Endothelial cell of umbilical vein (primary cell): ENCODE measurements at regions not wholly inside any gene's neighbourhood (a gene's known extent, or its start where the extent isn't known, plus 50 kb on each side); places are given as distances from the start of the nearest gene placed in this dataset.

Experiments used
- BruUV-seq: library from RNA; stranded (reverse); fragments of 400-500 nt; replicated peaks from 2 replicates; lab custom pipeline; 2021; lab: Mats Ljungman, UMichigan
- CTCF ChIA-PET: fragments of 300-600, 350-600 bp; sonication (Branson Sonifier 250); formaldehyde crosslinking; loops from one replicate; lab custom pipeline; 2021; ENCODE audit warnings: antibody characterized with exemption, inconsistent platforms; lab: Charles Lee
- POLR2A ChIA-PET: fragments of 300-600, 350-600 bp; sonication (Branson Sonifier 250); formaldehyde crosslinking; loops from one replicate; lab custom pipeline; 2021; ENCODE audit warnings: antibody characterized with exemption, inconsistent platforms; lab: Charles Lee
- DNase-seq: peaks from one replicate; pipeline ENCODE4 v3.0.0-alpha.2; 2011; ENCODE audit warnings: low read depth, low spot score
- FAIRE-seq: peaks from 2 replicates; lab custom pipeline; 2011; peaks lifted over from hg19 to GRCh38; lab: Jason Lieb, UNC
- H2AFZ ChIP-seq: 2 replicates; pipeline ENCODE4 v1.6.0; 2012; ENCODE audit warnings: low read depth, low read length, control low read depth, inconsistent platforms
- H3K27ac ChIP-seq: 2 replicates; pipeline ENCODE4 v1.5.1; 2011; ENCODE audit warnings: low read depth, mild to moderate bottlenecking, control low read depth, low read length, moderate library complexity; ENCODE audit not compliant: insufficient read depth
- H3K27me3 ChIP-seq, 2 experiments: 2 replicates each; pipeline versions ENCODE4 v1.6.0 to v1.6.1; 2011; ENCODE audit warnings: low read length in 2 of 2, mixed read lengths in 1 of 2; ENCODE audit not compliant: control insufficient read depth in 2 of 2, insufficient read depth in 2 of 2
- H3K36me3 ChIP-seq, 2 experiments: 2 replicates in 1 of 2; 3 replicates in 1 of 2; pipeline ENCODE4 v1.5.1; 2011; ENCODE audit warnings: low read length in 2 of 2, mild to moderate bottlenecking in 1 of 2, moderate library complexity in 1 of 2; ENCODE audit not compliant: control insufficient read depth in 2 of 2, insufficient read depth in 2 of 2; ENCODE audit errors: extremely low read depth in 1 of 2
- H3K4me1 ChIP-seq: 3 replicates; pipeline ENCODE4 v1.5.1; 2011; ENCODE audit warnings: mild to moderate bottlenecking, low read length; ENCODE audit not compliant: control insufficient read depth, insufficient read depth; ENCODE audit errors: extremely low read depth
- H3K4me2 ChIP-seq: 2 replicates; pipeline ENCODE4 v1.6.1; 2011; ENCODE audit warnings: low read length, control low read depth, mixed read lengths; ENCODE audit not compliant: insufficient read depth
- H3K4me3 ChIP-seq, 3 experiments: fragments of 200-600 bp in 1 of 3; sonication (generic), shearing (Covaris generic) in 1 of 3; replicated peaks in 1 of 3; 2 replicates each; pipeline ENCODE4 v1.5.1; 2011 to 2016; ENCODE audit warnings: control low read depth in 3 of 3, low read length in 3 of 3, mild to moderate bottlenecking in 2 of 3, inconsistent platforms in 1 of 3, low read depth in 1 of 3, moderate library complexity in 1 of 3; ENCODE audit not compliant: insufficient read depth in 1 of 3
- H3K79me2 ChIP-seq: 2 replicates; pipeline ENCODE4 v1.6.0; 2012; ENCODE audit warnings: low read length, inconsistent platforms; ENCODE audit not compliant: control insufficient read depth, insufficient read depth
- H3K9ac ChIP-seq: replicated peaks from 2 replicates; pipeline ENCODE3; 2011; ENCODE audit warnings: low read length, control low read depth; ENCODE audit not compliant: insufficient read depth; ENCODE audit errors: extremely low read depth
- H3K9me1 ChIP-seq: replicated peaks from 3 replicates; pipeline ENCODE4 v1.6.0; 2011; ENCODE audit warnings: mild to moderate bottlenecking, low read length; ENCODE audit not compliant: control insufficient read depth, insufficient read depth; ENCODE audit errors: extremely low read depth
- H3K9me3 ChIP-seq: replicated peaks from 2 replicates; pipeline ENCODE4 v1.5.1; 2012; ENCODE audit warnings: low read length, inconsistent platforms; ENCODE audit not compliant: control insufficient read depth, insufficient read depth
- H4K20me1 ChIP-seq: replicated peaks from 2 replicates; pipeline ENCODE3; 2011; ENCODE audit warnings: mild to moderate bottlenecking, low read length; ENCODE audit not compliant: control insufficient read depth, insufficient read depth; ENCODE audit errors: extremely low read depth
- EZH2 ChIP-seq: IDR thresholded peaks from 2 replicates; pipeline ENCODE4 v1.6.1; 2012; ENCODE audit warnings: borderline replicate concordance, low read depth, mild to moderate bottlenecking, moderate library complexity, low read length, inconsistent platforms; ENCODE audit not compliant: severe bottlenecking
- FOS ChIP-seq: IDR thresholded peaks from 2 replicates; pipeline ENCODE4 v1.6.1; 2011; ENCODE audit warnings: mild to moderate bottlenecking, low read length, moderate library complexity, borderline replicate concordance; ENCODE audit not compliant: insufficient read depth
- GATA2 ChIP-seq: IDR thresholded peaks from 2 replicates; pipeline ENCODE4 v1.7.0; 2011; ENCODE audit warnings: low read depth, mild to moderate bottlenecking, moderate library complexity, mixed read lengths, low read length; ENCODE audit not compliant: insufficient read length, insufficient read depth
- JUN ChIP-seq: IDR thresholded peaks from 2 replicates; pipeline ENCODE4 v1.6.1; 2011; ENCODE audit warnings: borderline replicate concordance, low read depth; ENCODE audit not compliant: insufficient read length, insufficient read depth
- MYC ChIP-seq: IDR thresholded peaks from one replicate; pipeline ENCODE4 v1.6.1; 2011; ENCODE audit warnings: mild to moderate bottlenecking, low read depth, low read length
- POLR2A ChIP-seq: IDR thresholded peaks from 2 replicates; pipeline ENCODE4 v1.6.1; 2012; ENCODE audit warnings: low read depth, mild to moderate bottlenecking, control low read depth, low read length
- POLR2AphosphoS5 ChIP-seq: IDR thresholded peaks from 2 replicates; pipeline ENCODE4 v1.6.1; 2012; ENCODE audit warnings: low read depth, mild to moderate bottlenecking, control low read depth, low read length, moderate library complexity; ENCODE audit not compliant: insufficient read depth
- dilution Hi-C: fragments of 300-500 bp; cut with MboI; formaldehyde crosslinking; loops from one replicate; pipeline ENCODE4 v1.15.0; 2019; ENCODE audit warnings: low sequenced_read_pairs; ENCODE audit not compliant: extremely low pct_ligation_motif_present
- intact Hi-C: fragments of 100-400 bp; cut with micrococcal nuclease; formaldehyde crosslinking; loops from one replicate; pipeline ENCODE4 v1.10.0; 2022
- TF ChIP-seq, protein P1 (sequence below): IDR thresholded peaks from 2 replicates; pipeline ENCODE4 v1.6.1; 2011; ENCODE audit not compliant: insufficient read depth, insufficient read length
- TF ChIP-seq, protein P2 (sequence below), 2 donors: IDR thresholded peaks; 1 replicate in 1 of 2; 2 replicates in 1 of 2; pipeline ENCODE4 v1.5.1; 2011; ENCODE audit warnings: low read length in 2 of 2, mild to moderate bottlenecking in 2 of 2, moderate library complexity in 2 of 2, control low read depth in 1 of 2, inconsistent platforms in 1 of 2, low read depth in 1 of 2; ENCODE audit not compliant: insufficient read depth in 1 of 2; ENCODE audit errors: extremely low read depth in 1 of 2

DNA sequence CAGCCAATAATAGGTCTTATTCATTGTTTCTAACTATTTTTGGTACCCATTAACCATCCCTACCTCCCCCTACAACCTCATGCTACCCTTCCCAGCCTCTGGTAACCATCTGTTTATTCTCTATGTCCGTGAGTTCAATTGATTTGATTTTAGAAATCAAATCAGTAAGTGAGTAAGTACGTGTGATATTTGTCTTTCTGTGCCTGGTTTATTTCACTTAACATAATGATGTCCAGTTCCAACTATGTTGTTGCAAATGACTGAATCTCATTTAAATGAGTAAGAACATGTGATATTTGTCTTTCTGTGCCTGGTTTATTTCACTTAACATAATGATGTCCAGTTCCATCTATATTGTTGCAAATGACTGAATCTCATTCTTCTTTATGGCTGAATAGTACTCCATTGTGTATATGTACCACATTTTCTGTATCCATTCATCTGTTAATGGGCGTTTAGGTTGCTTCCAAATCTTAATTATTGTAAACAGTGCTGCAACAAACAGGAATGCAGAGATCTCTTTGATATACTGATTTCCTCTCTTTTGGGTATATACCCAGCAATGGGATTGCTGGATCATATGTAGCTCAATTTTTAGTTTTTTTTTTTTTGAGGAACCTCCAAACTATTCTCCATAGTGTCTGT is 49.7 kb upstream of the BICC1 start:
- BruUV-seq = no TSS peak
- H3K9me3 ChIP-seq = no peaks in the 10 kb centered on the region
- no peaks in the 10 kb centered on the region for H3K79me2 ChIP-seq
- DNase-seq = no peak
- no peak overlapping the region for H3K4me2 ChIP-seq
- FAIRE-seq = no peak
- intact Hi-C loops = no loop called here
- no peak overlapping the region for H3K9ac ChIP-seq
- dilution Hi-C loops = no loop called here
- no peaks in the 10 kb centered on the region for H3K9me1 ChIP-seq
- TF ChIP-seq, protein P1, sequence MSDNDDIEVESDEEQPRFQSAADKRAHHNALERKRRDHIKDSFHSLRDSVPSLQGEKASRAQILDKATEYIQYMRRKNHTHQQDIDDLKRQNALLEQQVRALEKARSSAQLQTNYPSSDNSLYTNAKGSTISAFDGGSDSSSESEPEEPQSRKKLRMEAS = no peak
- TF ChIP-seq JUN (no peak), GATA2 (no peak), MYC (no peak), EZH2 (no peak), POLR2A (no peak), POLR2AphosphoS5 (no peak), FOS (no peak)
- TF ChIP-seq, protein P2, sequence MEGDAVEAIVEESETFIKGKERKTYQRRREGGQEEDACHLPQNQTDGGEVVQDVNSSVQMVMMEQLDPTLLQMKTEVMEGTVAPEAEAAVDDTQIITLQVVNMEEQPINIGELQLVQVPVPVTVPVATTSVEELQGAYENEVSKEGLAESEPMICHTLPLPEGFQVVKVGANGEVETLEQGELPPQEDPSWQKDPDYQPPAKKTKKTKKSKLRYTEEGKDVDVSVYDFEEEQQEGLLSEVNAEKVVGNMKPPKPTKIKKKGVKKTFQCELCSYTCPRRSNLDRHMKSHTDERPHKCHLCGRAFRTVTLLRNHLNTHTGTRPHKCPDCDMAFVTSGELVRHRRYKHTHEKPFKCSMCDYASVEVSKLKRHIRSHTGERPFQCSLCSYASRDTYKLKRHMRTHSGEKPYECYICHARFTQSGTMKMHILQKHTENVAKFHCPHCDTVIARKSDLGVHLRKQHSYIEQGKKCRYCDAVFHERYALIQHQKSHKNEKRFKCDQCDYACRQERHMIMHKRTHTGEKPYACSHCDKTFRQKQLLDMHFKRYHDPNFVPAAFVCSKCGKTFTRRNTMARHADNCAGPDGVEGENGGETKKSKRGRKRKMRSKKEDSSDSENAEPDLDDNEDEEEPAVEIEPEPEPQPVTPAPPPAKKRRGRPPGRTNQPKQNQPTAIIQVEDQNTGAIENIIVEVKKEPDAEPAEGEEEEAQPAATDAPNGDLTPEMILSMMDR (IDR thresholded peaks at IDR 0.05; ENCODE audit: extremely low read depth in 1 of 2, insufficient read depth in 1 of 2, low read depth in 1 of 2, low read length in 2 of 2) = no peak
- H3K27me3 ChIP-seq = no peaks in the 10 kb centered on the region
- no peaks in the 10 kb centered on the region for H3K4me1 ChIP-seq
- CTCF ChIA-PET = interaction anchor here (1.3 kb wide), 1 partner anchor 163 kb away, joined by 3 read pairs; no protein-coding TSS in a partner anchor
- no peaks in the 10 kb centered on the region for H4K20me1 ChIP-seq
- no peak overlapping the region for H2AFZ ChIP-seq
- no peak overlapping the region for H3K4me3 ChIP-seq
- POLR2A ChIA-PET = no interaction called here
- H3K36me3 ChIP-seq = no peaks in the 10 kb centered on the region
- H3K27ac ChIP-seq = no peak overlapping the region
